ENCODE measurements at regions not wholly inside any gene's neighbourhood (a gene's known extent, or its start where the extent isn't known, plus 50 kb on each side); places are given as distances from the start of the nearest gene placed in this dataset.

GRCh38 chr12:123100882-123101281 is 50.0 kb downstream of the PITPNM2 start:
- in situ Hi-C loops (cut with HindIII; ENCODE audit: low pct_unique_long_range_greater_than_20kb, low sequenced_read_pairs), result no loop called here
- TF ChIP-seq JUND (IDR thresholded peaks at IDR 0.05; ENCODE audit: low read depth), result no peak

DNA sequence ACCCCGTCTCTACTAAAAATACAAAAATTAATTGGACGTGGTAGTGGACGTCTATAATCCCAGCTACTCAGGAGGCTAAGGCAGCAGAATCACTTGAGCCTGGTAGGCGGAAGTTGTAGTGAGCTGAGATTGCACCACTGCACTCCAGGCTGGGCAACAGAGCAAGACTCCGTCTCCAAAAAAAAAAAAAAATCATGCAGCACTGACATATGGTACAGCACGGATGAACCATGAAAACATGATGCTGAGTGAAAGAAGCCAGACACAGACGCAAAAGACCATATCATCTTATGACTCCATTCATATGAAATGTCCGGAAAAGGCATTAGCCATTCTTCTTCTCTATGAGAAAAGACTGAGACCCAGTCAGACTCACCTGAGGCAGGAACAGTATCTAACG is 50.4 kb downstream of the PITPNM2 start:
- in situ Hi-C loops (cut with HindIII; ENCODE audit: low pct_unique_long_range_greater_than_20kb, low sequenced_read_pairs), result no loop called here
- DNase-seq (ENCODE audit: low read depth in 1 of 2, low spot score in 1 of 2), result no peak
- TF ChIP-seq JUND (IDR thresholded peaks at IDR 0.05; ENCODE audit: low read depth), result no peak

More at GRCh38 chr12:123100882-123101281, 50.0 kb downstream of the PITPNM2 start:
- no peak for DNase-seq (ENCODE audit: low read depth in 1 of 2, low spot score in 1 of 2)

DNA sequence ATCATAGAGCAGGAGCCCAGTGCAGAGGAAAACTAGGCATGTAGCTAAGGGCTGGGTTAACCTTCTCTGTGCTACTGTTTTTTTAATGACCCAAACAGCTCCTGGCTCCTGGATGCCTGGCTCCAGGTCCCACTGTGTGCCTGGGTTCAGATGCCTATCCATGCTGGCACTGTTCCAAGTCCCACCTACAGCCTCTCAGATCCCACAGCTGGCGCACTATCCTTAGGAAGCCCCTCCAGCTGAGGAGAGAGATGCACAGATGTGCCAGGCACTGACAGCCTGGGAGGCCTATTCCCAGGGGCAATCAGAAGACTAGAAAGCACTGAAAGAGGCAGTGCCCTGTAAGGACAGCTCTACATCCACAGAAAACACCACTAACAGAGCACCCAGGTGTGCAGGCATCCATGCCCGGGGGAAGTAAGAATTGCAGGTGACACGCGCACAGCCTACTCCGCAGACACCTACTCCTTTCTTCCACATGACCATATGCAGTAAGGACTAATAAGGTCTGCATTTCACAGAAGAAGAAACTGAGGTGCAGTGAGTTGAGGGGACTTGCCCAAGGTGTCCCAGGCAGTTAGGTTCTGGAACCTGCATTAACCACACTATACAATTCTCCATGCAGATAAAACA is 51.2 kb downstream of the PITPNM2 start:
- no peak for DNase-seq (ENCODE audit: low read depth in 1 of 2, low spot score in 1 of 2)
- in situ Hi-C loops (cut with HindIII; ENCODE audit: low pct_unique_long_range_greater_than_20kb, low sequenced_read_pairs), result no loop called here
- no peak for TF ChIP-seq JUND (IDR thresholded peaks at IDR 0.05; ENCODE audit: low read depth)

DNA sequence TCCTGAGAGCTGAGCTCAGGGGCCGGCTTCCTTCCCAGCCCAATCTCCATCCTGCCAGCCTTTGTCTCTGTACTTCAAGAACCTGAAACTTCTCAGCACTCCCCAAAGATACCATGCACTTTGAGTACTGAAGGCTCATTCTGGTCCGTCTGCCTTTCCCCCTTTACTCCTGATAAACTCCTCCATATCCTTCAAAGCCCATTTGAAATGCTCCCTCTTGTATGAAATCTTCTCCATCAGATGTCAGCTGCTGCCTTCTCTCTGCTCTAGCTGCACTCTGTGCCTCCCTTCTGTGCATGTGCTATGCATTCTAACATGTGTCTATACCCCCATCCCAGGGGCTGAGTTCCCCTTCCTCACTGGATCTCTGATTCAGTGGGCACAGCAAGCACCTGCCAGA is 52.1 kb downstream of the PITPNM2 start:
- in situ Hi-C loops (cut with HindIII; ENCODE audit: low pct_unique_long_range_greater_than_20kb, low sequenced_read_pairs), result no loop called here
- DNase-seq (ENCODE audit: low read depth in 1 of 2, low spot score in 1 of 2), result no peak
- TF ChIP-seq JUND (IDR thresholded peaks at IDR 0.05; ENCODE audit: low read depth), result no peak

GRCh38 chr12:123097561-123098084 is 53.3 kb downstream of the PITPNM2 start:
- in situ Hi-C loops (cut with HindIII; ENCODE audit: low pct_unique_long_range_greater_than_20kb, low sequenced_read_pairs), result no loop called here
- DNase-seq (ENCODE audit: low read depth in 1 of 2, low spot score in 1 of 2), result no peak
- no peak for TF ChIP-seq JUND (IDR thresholded peaks at IDR 0.05; ENCODE audit: low read depth)

DNA sequence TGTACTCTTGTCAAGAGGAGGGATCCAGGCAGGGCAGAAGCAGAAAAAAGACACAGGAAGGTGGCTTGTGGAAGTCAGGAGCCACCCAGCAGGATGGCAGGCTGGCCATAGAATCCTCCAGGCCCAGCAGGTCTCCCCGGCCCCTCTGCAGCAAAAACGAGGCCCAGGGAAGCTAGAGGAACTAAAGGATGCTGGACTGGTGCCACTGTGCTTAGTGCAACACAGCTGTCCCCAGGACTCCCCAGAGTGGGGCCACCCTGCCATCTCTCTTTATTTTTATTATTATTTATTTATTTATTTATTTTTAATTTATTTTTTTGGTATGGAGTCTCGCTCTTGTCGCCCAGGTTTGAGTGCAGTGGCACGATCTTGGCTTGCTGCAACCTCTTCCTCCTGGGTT is 54.1 kb downstream of the PITPNM2 start:
- in situ Hi-C loops (cut with HindIII; ENCODE audit: low pct_unique_long_range_greater_than_20kb, low sequenced_read_pairs), result no loop called here
- no peak for TF ChIP-seq JUND (IDR thresholded peaks at IDR 0.05; ENCODE audit: low read depth)
- no peak for DNase-seq (ENCODE audit: low read depth in 1 of 2, low spot score in 1 of 2)

GRCh38 chr12:123096182-123096581 is 54.7 kb downstream of the PITPNM2 start:
- in situ Hi-C loops (cut with HindIII; ENCODE audit: low pct_unique_long_range_greater_than_20kb, low sequenced_read_pairs), result no loop called here
- no peak for TF ChIP-seq JUND (IDR thresholded peaks at IDR 0.05; ENCODE audit: low read depth)
- DNase-seq (ENCODE audit: low read depth in 1 of 2, low spot score in 1 of 2), result no peak

DNA sequence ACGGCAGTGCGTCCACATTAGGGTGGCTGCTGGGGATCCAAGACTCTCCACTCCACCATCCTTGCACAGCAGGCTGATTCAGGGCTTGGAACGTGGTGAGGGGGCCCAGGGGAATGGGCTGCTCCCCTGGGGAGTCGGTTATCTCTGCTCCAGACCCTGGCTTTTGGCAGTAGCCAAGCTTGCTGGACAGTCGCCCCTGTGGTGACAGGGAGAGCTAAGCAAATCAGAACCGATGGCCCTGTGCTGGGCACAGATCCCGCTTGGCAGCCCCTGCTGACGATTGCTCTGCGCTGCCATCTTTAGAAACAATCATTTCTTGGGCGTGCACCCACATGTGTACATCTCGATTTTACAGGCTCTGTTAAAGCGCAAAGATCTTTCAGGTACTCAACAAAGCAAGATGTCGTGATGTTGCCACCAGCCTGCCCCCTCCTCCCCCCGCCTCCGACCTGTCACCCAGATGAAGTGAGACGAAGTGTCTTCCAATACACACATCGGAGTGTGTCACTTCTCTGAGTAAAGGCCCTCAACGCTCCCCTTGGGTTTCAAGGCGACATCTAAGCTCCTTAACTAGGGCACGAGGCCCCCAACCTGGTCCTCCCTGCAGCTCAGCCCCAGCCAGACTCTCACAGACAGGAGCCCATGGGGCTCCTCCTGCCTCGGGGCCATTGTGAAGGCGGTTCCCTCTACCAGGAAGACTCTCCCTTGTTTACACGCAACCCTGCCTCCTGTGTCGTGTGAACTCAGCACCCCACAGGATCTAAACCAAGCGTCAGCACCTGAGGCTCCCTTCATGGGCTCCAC is 55.6 kb downstream of the PITPNM2 start:
- no peak for DNase-seq (ENCODE audit: low read depth in 1 of 2, low spot score in 1 of 2)
- in situ Hi-C loops (cut with HindIII; ENCODE audit: low pct_unique_long_range_greater_than_20kb, low sequenced_read_pairs), result no loop called here
- TF ChIP-seq JUND (IDR thresholded peaks at IDR 0.05; ENCODE audit: low read depth), result no peak

DNA sequence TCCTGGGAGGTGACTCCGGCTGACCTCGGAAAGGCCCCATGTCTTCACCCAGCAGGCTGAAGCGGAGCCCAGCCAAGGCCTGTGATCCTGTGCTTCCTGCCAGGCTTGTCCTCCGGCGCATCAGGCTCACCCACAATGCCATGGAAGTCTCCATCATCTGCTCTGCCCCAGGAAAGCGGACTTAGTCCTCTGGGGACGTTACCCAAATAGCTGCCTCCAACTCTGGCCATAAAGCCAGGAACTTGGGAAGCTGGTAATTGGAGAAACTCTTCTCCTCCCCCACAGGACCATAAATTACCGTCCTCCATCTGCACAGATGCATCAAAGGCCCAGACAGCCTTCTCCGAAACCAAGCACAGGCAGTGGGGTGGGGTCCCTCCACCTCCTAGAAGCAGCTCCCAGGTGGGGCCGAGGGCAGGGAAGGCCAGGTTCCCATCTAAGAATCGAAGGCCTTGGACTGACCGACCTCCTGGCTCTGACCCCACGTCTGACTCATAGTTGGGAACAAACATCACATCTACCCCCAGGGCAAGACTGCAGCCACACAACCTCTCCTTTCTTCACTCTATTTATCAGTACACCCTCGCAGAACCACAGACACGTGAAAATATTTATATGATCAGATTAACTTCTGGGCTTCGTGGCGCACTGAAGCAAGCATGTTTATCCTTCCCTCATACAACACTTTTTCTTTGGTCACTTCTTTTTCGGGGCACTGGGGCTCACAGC is 56.4 kb downstream of the PITPNM2 start:
- in situ Hi-C loops (cut with HindIII; ENCODE audit: low pct_unique_long_range_greater_than_20kb, low sequenced_read_pairs), result no loop called here
- peak; percentile 31; the same call in 1 of the 2 replicates for TF ChIP-seq JUND (IDR thresholded peaks at IDR 0.05; ENCODE audit: low read depth)
- DNase-seq (ENCODE audit: low read depth in 1 of 2, low spot score in 1 of 2), result peak; percentile 46 to 71

- TF ChIP-seq JUND (IDR thresholded peaks at IDR 0.05; ENCODE audit: low read depth), result no peak
- in situ Hi-C loops (cut with HindIII; ENCODE audit: low pct_unique_long_range_greater_than_20kb, low sequenced_read_pairs), result no loop called here
- DNase-seq (ENCODE audit: low read depth in 1 of 2, low spot score in 1 of 2), result no peak
Observed at GRCh38 chr12:123092866-123093265, 58.0 kb downstream of the PITPNM2 start.

DNA sequence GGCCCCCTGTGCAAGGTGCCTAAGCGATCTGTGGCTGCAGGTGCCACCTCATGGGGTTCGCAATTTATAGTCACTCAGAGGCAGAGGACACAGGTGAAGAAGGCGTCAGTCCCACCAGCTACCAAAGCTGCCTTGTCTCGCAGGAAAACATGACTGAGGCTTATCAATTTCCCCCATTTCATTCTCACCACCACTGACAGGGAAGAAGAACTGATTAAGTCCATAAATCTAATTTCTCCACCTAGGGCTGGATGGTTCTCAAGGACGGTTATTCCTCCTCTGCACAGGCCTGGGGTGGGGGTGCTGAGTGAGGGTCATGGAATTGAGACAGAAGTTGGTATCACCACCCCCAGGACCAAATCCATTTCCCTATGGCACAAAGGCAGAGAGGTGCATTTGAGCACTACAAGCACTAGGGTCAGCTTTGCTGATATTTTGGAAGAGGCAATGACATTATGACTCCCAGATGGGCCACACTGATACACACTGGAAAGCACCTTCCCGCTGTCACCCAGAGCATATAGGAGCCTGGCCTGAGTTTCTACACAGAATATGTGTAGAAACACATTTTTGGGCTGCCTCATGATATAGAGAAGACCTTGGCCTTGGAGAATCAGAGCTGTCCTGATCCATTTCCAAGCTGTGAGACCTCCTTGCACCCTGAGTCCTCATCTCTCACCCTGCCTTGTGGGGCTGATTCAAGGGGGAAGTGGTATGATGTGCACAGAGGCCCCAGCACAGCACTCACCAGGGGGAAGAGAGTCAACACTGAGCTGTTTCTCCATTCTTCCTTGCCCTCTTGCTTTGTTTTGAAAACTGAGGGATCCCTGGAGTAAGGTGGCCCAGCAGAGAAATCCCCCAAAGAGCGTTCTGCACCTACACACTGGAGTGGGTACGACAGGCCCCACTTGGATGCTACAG is 59.4 kb downstream of the PITPNM2 start:
- DNase-seq (ENCODE audit: low read depth in 1 of 2, low spot score in 1 of 2), result no peak
- TF ChIP-seq JUND (IDR thresholded peaks at IDR 0.05; ENCODE audit: low read depth), result no peak
- in situ Hi-C loops (cut with HindIII; ENCODE audit: low pct_unique_long_range_greater_than_20kb, low sequenced_read_pairs), result no loop called here

Measured in T47D (cell line).